Endothelial cell of umbilical vein (primary cell): ENCODE measurements at regions not wholly inside any gene's neighbourhood (a gene's known extent, or its start where the extent isn't known, plus 50 kb on each side); places are given as distances from the start of the nearest gene placed in this dataset.

Experiments used
- BruUV-seq: library from RNA; stranded (reverse); fragments of 400-500 nt; replicated peaks from 2 replicates; lab custom pipeline; 2021; lab: Mats Ljungman, UMichigan
- CTCF ChIA-PET: fragments of 300-600, 350-600 bp; sonication (Branson Sonifier 250); formaldehyde crosslinking; loops from one replicate; lab custom pipeline; 2021; ENCODE audit warnings: antibody characterized with exemption, inconsistent platforms; lab: Charles Lee
- POLR2A ChIA-PET: fragments of 300-600, 350-600 bp; sonication (Branson Sonifier 250); formaldehyde crosslinking; loops from one replicate; lab custom pipeline; 2021; ENCODE audit warnings: antibody characterized with exemption, inconsistent platforms; lab: Charles Lee
- DNase-seq: peaks from one replicate; pipeline ENCODE4 v3.0.0-alpha.2; 2011; ENCODE audit warnings: low read depth, low spot score
- FAIRE-seq: peaks from 2 replicates; lab custom pipeline; 2011; peaks lifted over from hg19 to GRCh38; lab: Jason Lieb, UNC
- H2AFZ ChIP-seq: 2 replicates; pipeline ENCODE4 v1.6.0; 2012; ENCODE audit warnings: low read depth, low read length, control low read depth, inconsistent platforms
- H3K27ac ChIP-seq: 2 replicates; pipeline ENCODE4 v1.5.1; 2011; ENCODE audit warnings: low read depth, mild to moderate bottlenecking, control low read depth, low read length, moderate library complexity; ENCODE audit not compliant: insufficient read depth
- H3K27me3 ChIP-seq, 2 experiments: 2 replicates each; pipeline versions ENCODE4 v1.6.0 to v1.6.1; 2011; ENCODE audit warnings: low read length in 2 of 2, mixed read lengths in 1 of 2; ENCODE audit not compliant: control insufficient read depth in 2 of 2, insufficient read depth in 2 of 2
- H3K36me3 ChIP-seq, 2 experiments: 2 replicates in 1 of 2; 3 replicates in 1 of 2; pipeline ENCODE4 v1.5.1; 2011; ENCODE audit warnings: low read length in 2 of 2, mild to moderate bottlenecking in 1 of 2, moderate library complexity in 1 of 2; ENCODE audit not compliant: control insufficient read depth in 2 of 2, insufficient read depth in 2 of 2; ENCODE audit errors: extremely low read depth in 1 of 2
- H3K4me1 ChIP-seq: 3 replicates; pipeline ENCODE4 v1.5.1; 2011; ENCODE audit warnings: mild to moderate bottlenecking, low read length; ENCODE audit not compliant: control insufficient read depth, insufficient read depth; ENCODE audit errors: extremely low read depth
- H3K4me2 ChIP-seq: 2 replicates; pipeline ENCODE4 v1.6.1; 2011; ENCODE audit warnings: low read length, control low read depth, mixed read lengths; ENCODE audit not compliant: insufficient read depth
- H3K4me3 ChIP-seq, 3 experiments: fragments of 200-600 bp in 1 of 3; sonication (generic), shearing (Covaris generic) in 1 of 3; replicated peaks in 1 of 3; 2 replicates each; pipeline ENCODE4 v1.5.1; 2011 to 2016; ENCODE audit warnings: control low read depth in 3 of 3, low read length in 3 of 3, mild to moderate bottlenecking in 2 of 3, inconsistent platforms in 1 of 3, low read depth in 1 of 3, moderate library complexity in 1 of 3; ENCODE audit not compliant: insufficient read depth in 1 of 3
- H3K79me2 ChIP-seq: 2 replicates; pipeline ENCODE4 v1.6.0; 2012; ENCODE audit warnings: low read length, inconsistent platforms; ENCODE audit not compliant: control insufficient read depth, insufficient read depth
- H3K9ac ChIP-seq: replicated peaks from 2 replicates; pipeline ENCODE3; 2011; ENCODE audit warnings: low read length, control low read depth; ENCODE audit not compliant: insufficient read depth; ENCODE audit errors: extremely low read depth
- H3K9me1 ChIP-seq: replicated peaks from 3 replicates; pipeline ENCODE4 v1.6.0; 2011; ENCODE audit warnings: mild to moderate bottlenecking, low read length; ENCODE audit not compliant: control insufficient read depth, insufficient read depth; ENCODE audit errors: extremely low read depth
- H3K9me3 ChIP-seq: replicated peaks from 2 replicates; pipeline ENCODE4 v1.5.1; 2012; ENCODE audit warnings: low read length, inconsistent platforms; ENCODE audit not compliant: control insufficient read depth, insufficient read depth
- H4K20me1 ChIP-seq: replicated peaks from 2 replicates; pipeline ENCODE3; 2011; ENCODE audit warnings: mild to moderate bottlenecking, low read length; ENCODE audit not compliant: control insufficient read depth, insufficient read depth; ENCODE audit errors: extremely low read depth
- EZH2 ChIP-seq: IDR thresholded peaks from 2 replicates; pipeline ENCODE4 v1.6.1; 2012; ENCODE audit warnings: borderline replicate concordance, low read depth, mild to moderate bottlenecking, moderate library complexity, low read length, inconsistent platforms; ENCODE audit not compliant: severe bottlenecking
- FOS ChIP-seq: IDR thresholded peaks from 2 replicates; pipeline ENCODE4 v1.6.1; 2011; ENCODE audit warnings: mild to moderate bottlenecking, low read length, moderate library complexity, borderline replicate concordance; ENCODE audit not compliant: insufficient read depth
- GATA2 ChIP-seq: IDR thresholded peaks from 2 replicates; pipeline ENCODE4 v1.7.0; 2011; ENCODE audit warnings: low read depth, mild to moderate bottlenecking, moderate library complexity, mixed read lengths, low read length; ENCODE audit not compliant: insufficient read length, insufficient read depth
- JUN ChIP-seq: IDR thresholded peaks from 2 replicates; pipeline ENCODE4 v1.6.1; 2011; ENCODE audit warnings: borderline replicate concordance, low read depth; ENCODE audit not compliant: insufficient read length, insufficient read depth
- MYC ChIP-seq: IDR thresholded peaks from one replicate; pipeline ENCODE4 v1.6.1; 2011; ENCODE audit warnings: mild to moderate bottlenecking, low read depth, low read length
- POLR2A ChIP-seq: IDR thresholded peaks from 2 replicates; pipeline ENCODE4 v1.6.1; 2012; ENCODE audit warnings: low read depth, mild to moderate bottlenecking, control low read depth, low read length
- POLR2AphosphoS5 ChIP-seq: IDR thresholded peaks from 2 replicates; pipeline ENCODE4 v1.6.1; 2012; ENCODE audit warnings: low read depth, mild to moderate bottlenecking, control low read depth, low read length, moderate library complexity; ENCODE audit not compliant: insufficient read depth
- dilution Hi-C: fragments of 300-500 bp; cut with MboI; formaldehyde crosslinking; loops from one replicate; pipeline ENCODE4 v1.15.0; 2019; ENCODE audit warnings: low sequenced_read_pairs; ENCODE audit not compliant: extremely low pct_ligation_motif_present
- intact Hi-C: fragments of 100-400 bp; cut with micrococcal nuclease; formaldehyde crosslinking; loops from one replicate; pipeline ENCODE4 v1.10.0; 2022
- TF ChIP-seq, protein P1 (sequence below), 2 donors: IDR thresholded peaks; 1 replicate in 1 of 2; 2 replicates in 1 of 2; pipeline ENCODE4 v1.5.1; 2011; ENCODE audit warnings: low read length in 2 of 2, mild to moderate bottlenecking in 2 of 2, moderate library complexity in 2 of 2, control low read depth in 1 of 2, inconsistent platforms in 1 of 2, low read depth in 1 of 2; ENCODE audit not compliant: insufficient read depth in 1 of 2; ENCODE audit errors: extremely low read depth in 1 of 2
- TF ChIP-seq, protein P2 (sequence below): IDR thresholded peaks from 2 replicates; pipeline ENCODE4 v1.6.1; 2011; ENCODE audit not compliant: insufficient read depth, insufficient read length

DNA sequence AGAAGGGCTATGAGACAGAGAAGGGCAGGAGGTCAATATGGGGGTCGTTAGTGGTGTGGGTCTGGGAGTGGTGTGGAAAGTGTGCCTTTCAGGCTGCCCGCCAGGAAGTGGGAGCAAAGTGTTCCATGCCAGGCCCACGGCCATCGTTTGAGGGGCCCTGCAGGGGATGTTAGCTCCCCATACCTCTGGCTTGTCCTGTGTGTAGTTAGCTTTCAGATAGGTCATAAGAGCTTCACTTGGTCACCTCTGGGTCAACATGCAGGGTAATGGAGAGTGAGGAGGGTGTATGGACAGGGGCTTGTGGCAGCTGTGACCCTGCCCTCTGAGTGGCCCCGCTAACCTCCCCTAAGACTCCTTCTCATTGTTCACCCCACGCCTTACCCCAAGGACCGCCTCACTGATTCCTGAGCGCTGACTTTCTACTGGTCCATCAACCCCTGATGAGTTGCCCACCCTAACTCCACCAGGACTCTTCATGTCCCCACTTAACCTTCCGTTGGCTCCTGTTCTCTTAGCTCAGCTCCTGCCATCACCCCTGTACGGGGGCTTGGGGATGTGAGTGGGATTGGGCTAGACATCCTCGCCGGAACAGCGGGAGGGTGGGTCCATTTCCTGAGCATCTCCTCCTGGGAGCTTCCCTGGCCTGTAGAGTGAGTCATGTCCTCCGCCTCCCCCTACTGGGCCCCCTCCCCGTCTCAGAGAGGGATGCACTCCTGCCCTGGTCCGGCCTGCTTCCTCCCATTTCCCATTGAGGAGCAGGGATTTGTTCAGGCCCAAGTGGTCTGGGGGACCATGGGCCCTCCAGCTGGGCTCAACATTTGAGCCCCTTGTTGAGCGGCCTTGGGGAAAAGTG, 125.7 kb downstream of the FGF18 start:
- Histone ChIP-seq H4K20me1 (no peaks in the 10 kb centered on the region), H3K4me2 (no peak overlapping the region), H3K79me2 (no peaks in the 10 kb centered on the region), H3K9me3 (no peaks in the 10 kb centered on the region), H3K4me1 (no peaks in the 10 kb centered on the region), H3K27ac (no peak overlapping the region), H3K27me3 (no peaks in the 10 kb centered on the region), H3K36me3 (no peaks in the 10 kb centered on the region), H2AFZ (no peak overlapping the region), H3K9me1 (no peaks in the 10 kb centered on the region), H3K9ac (no peak overlapping the region), H3K4me3 (no peak overlapping the region)
- POLR2A ChIA-PET, result no interaction called here
- CTCF ChIA-PET, result no interaction called here
- DNase-seq (no peak), FAIRE-seq (no peak)
- intact Hi-C loops (no loop called here), dilution Hi-C loops (no loop called here)
- TF ChIP-seq JUN (no peak), POLR2AphosphoS5 (no peak), POLR2A (no peak), FOS (no peak), GATA2 (no peak), MYC (no peak), EZH2 (no peak)
- TF ChIP-seq, protein P1, sequence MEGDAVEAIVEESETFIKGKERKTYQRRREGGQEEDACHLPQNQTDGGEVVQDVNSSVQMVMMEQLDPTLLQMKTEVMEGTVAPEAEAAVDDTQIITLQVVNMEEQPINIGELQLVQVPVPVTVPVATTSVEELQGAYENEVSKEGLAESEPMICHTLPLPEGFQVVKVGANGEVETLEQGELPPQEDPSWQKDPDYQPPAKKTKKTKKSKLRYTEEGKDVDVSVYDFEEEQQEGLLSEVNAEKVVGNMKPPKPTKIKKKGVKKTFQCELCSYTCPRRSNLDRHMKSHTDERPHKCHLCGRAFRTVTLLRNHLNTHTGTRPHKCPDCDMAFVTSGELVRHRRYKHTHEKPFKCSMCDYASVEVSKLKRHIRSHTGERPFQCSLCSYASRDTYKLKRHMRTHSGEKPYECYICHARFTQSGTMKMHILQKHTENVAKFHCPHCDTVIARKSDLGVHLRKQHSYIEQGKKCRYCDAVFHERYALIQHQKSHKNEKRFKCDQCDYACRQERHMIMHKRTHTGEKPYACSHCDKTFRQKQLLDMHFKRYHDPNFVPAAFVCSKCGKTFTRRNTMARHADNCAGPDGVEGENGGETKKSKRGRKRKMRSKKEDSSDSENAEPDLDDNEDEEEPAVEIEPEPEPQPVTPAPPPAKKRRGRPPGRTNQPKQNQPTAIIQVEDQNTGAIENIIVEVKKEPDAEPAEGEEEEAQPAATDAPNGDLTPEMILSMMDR (IDR thresholded peaks at IDR 0.05; ENCODE audit: extremely low read depth in 1 of 2, insufficient read depth in 1 of 2, low read depth in 1 of 2, low read length in 2 of 2), result no peak
- TF ChIP-seq, protein P2, sequence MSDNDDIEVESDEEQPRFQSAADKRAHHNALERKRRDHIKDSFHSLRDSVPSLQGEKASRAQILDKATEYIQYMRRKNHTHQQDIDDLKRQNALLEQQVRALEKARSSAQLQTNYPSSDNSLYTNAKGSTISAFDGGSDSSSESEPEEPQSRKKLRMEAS, result no peak
- no TSS peak for BruUV-seq
